HEK293 (cell line): ENCODE measurements at regions not wholly inside any gene's neighbourhood (a gene's known extent, or its start where the extent isn't known, plus 50 kb on each side); places are given as distances from the start of the nearest gene placed in this dataset.

Experiments
- CTCF ChIA-PET: fragments of 350-600 bp; formaldehyde crosslinking; extraction: SDS; loops from one replicate; lab custom pipeline; 2021; ENCODE audit warnings: antibody characterized with exemption; lab: Yijun Ruan, JAX
- POLR2A ChIA-PET: fragments of 300-600 bp; formaldehyde crosslinking; extraction: SDS; loops from one replicate; lab custom pipeline; 2020; ENCODE audit warnings: antibody characterized with exemption, inconsistent platforms; lab: Yijun Ruan, JAX
- H3K27ac ChIP-seq: fragments of 200-500 bp; sonication (Bioruptor generic); 2 replicates; pipeline ENCODE4 v1.5.1; 2014; ENCODE audit warnings: low read depth, low read length, control low read depth, inconsistent platforms; ENCODE audit errors: extremely low read depth
- H3K36me3 ChIP-seq, 2 experiments: fragments of 200-500 bp in 1 of 2; sonication (Bioruptor generic) in 1 of 2; 1 replicate in 1 of 2; 2 replicates in 1 of 2; pipeline ENCODE4 v1.5.1; 2014 to 2017; ENCODE audit warnings: inconsistent platforms in 2 of 2, low read length in 2 of 2; ENCODE audit not compliant: control insufficient read depth in 2 of 2, insufficient read depth in 1 of 2
- H3K4me1 ChIP-seq: fragments of 200-500 bp; sonication (Bioruptor generic); 2 replicates; pipeline ENCODE4 v1.5.1; 2014; ENCODE audit warnings: mild to moderate bottlenecking, low read length, inconsistent platforms; ENCODE audit not compliant: control insufficient read depth, insufficient read depth
- H3K4me3 ChIP-seq: 2 replicates; pipeline ENCODE4 v1.5.1; 2011; ENCODE audit warnings: low read depth, mild to moderate bottlenecking, control low read depth, low read length, moderate library complexity
- H3K9me3 ChIP-seq: fragments of 200-500 bp; sonication (Bioruptor generic); 2 replicates; pipeline ENCODE4 v1.5.1; 2014; ENCODE audit warnings: low read depth, low read length, inconsistent platforms; ENCODE audit not compliant: control insufficient read depth, insufficient read depth
- OSR2 ChIP-seq: fragments of 450-650 bp; formaldehyde crosslinking; IDR thresholded peaks from 2 replicates; pipeline ENCODE4 v1.5.1; 2016; ENCODE audit warnings: missing biosample characterization, missing genetic modification characterization
- SP3 ChIP-seq: fragments of 450-650 bp; formaldehyde crosslinking; IDR thresholded peaks from 2 replicates; pipeline ENCODE4 v1.5.1; 2016; ENCODE audit warnings: missing biosample characterization, missing genetic modification characterization
- TSHZ1 ChIP-seq: fragments of 450-650 bp; formaldehyde crosslinking; IDR thresholded peaks from 2 replicates; pipeline ENCODE4 v1.5.1; 2016; ENCODE audit warnings: missing biosample characterization, missing genetic modification characterization, borderline replicate concordance
- ZBTB20 ChIP-seq: fragments of 450-650 bp; formaldehyde crosslinking; IDR thresholded peaks from 2 replicates; pipeline ENCODE4 v1.5.1; 2016; ENCODE audit warnings: missing biosample characterization, missing genetic modification characterization
- ZIC2 ChIP-seq: fragments of 450-650 bp; formaldehyde crosslinking; IDR thresholded peaks from 2 replicates; pipeline ENCODE4 v1.5.1; 2016; ENCODE audit warnings: missing biosample characterization, missing genetic modification characterization
- ZNF16 ChIP-seq: fragments of 450-650 bp; formaldehyde crosslinking; IDR thresholded peaks from 2 replicates; pipeline ENCODE4 v1.5.1; 2016; ENCODE audit warnings: low read depth, missing biosample characterization, missing genetic modification characterization
- ZNF174 ChIP-seq: fragments of 450-650 bp; formaldehyde crosslinking; IDR thresholded peaks from 2 replicates; pipeline ENCODE4 v1.5.0; 2017; ENCODE audit warnings: missing biosample characterization, mild to moderate bottlenecking, missing genetic modification characterization
- ZNF248 ChIP-seq: fragments of 450-650 bp; formaldehyde crosslinking; IDR thresholded peaks from 2 replicates; pipeline ENCODE4 v1.5.1; 2017; ENCODE audit warnings: missing biosample characterization, missing genetic modification characterization
- ZNF473 ChIP-seq: fragments of 450-650 bp; formaldehyde crosslinking; IDR thresholded peaks from 2 replicates; pipeline ENCODE4 v1.5.1; 2017; ENCODE audit warnings: missing biosample characterization, missing genetic modification characterization
- ZNF626 ChIP-seq: fragments of 450-650 bp; sonication (Bioruptor Pico); formaldehyde crosslinking; IDR thresholded peaks from 2 replicates; pipeline ENCODE4 v1.5.1; 2018; ENCODE audit warnings: missing biosample characterization, missing genetic modification characterization, inconsistent platforms
- ZNF747 ChIP-seq: fragments of 450-650 bp; formaldehyde crosslinking; IDR thresholded peaks from 2 replicates; pipeline ENCODE4 v1.5.1; 2016; ENCODE audit warnings: missing biosample characterization, missing genetic modification characterization
- TF ChIP-seq, protein P1 (sequence below): fragments of 450-650 bp; formaldehyde crosslinking; IDR thresholded peaks from 2 replicates; pipeline ENCODE4 v1.5.1; 2016; ENCODE audit warnings: missing biosample characterization, missing genetic modification characterization

- POLR2A ChIA-PET: no interaction called here
- peaks cover 6% of the 10 kb centered on the region for H3K4me1 ChIP-seq
- H3K9me3 ChIP-seq: no peaks in the 10 kb centered on the region
- no peak overlapping the region for H3K27ac ChIP-seq
- no peaks in the 10 kb centered on the region for H3K36me3 ChIP-seq
- CTCF ChIA-PET: no interaction called here
- H3K4me3 ChIP-seq: no peak overlapping the region
- no peak for TF ChIP-seq TSHZ1 (tag by site-specific recombination)
- TF ChIP-seq ZNF747 (tag by site-specific recombination): no peak
- no peak for TF ChIP-seq ZNF473 (tag by site-specific recombination)
- TF ChIP-seq SP3 (tag by site-specific recombination): no peak
These were observed 86.5 kb upstream of the NEURL1B start for GRCh38 chr5:172554562-172554961.

- peak; percentile 68 for TF ChIP-seq OSR2 (tag by site-specific recombination)
- no peak for TF ChIP-seq ZNF248
- no peak for TF ChIP-seq ZNF174 (tag by site-specific recombination)
- TF ChIP-seq, all 188 proteins: peak for 1
- peaks cover 6% of the 10 kb centered on the region for H3K4me1 ChIP-seq
- no peaks in the 10 kb centered on the region for H3K9me3 ChIP-seq
- ChIA-PET POLR2A (no interaction called here), CTCF (no interaction called here)
- H3K27ac ChIP-seq: no peak overlapping the region
- no peaks in the 10 kb centered on the region for H3K36me3 ChIP-seq
- no peak overlapping the region for H3K4me3 ChIP-seq
These were observed 87.2 kb upstream of the NEURL1B start for GRCh38 chr5:172553903-172554302.

GRCh38 chr5:172553167-172553566 lies 87.9 kb upstream of the NEURL1B start:
- no peaks in the 10 kb centered on the region for H3K9me3 ChIP-seq
- no peak overlapping the region for H3K27ac ChIP-seq
- no peaks in the 10 kb centered on the region for H3K4me1 ChIP-seq
- ChIA-PET POLR2A (no interaction called here), CTCF (no interaction called here)
- H3K4me3 ChIP-seq: no peak overlapping the region
- no peak for TF ChIP-seq ZNF626
- TF ChIP-seq ZNF16 (tag by site-specific recombination): peak; percentile 80
- TF ChIP-seq ZBTB20 (tag by site-specific recombination): no peak
- TF ChIP-seq, all 188 proteins: peak for 1
- H3K36me3 ChIP-seq: no peaks in the 10 kb centered on the region

GRCh38 chr5:172550996-172551395 lies 90.1 kb upstream of the NEURL1B start:
- Histone ChIP-seq H3K9me3 (no peaks in the 10 kb centered on the region), H3K4me1 (no peaks in the 10 kb centered on the region), H3K4me3 (no peak overlapping the region)
- POLR2A ChIA-PET: no interaction called here
- TF ChIP-seq ZIC2 (tag by site-specific recombination): peak; percentile 51
- TF ChIP-seq, protein P1, sequence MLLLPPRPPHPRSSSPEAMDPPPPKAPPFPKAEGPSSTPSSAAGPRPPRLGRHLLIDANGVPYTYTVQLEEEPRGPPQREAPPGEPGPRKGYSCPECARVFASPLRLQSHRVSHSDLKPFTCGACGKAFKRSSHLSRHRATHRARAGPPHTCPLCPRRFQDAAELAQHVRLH (tag by site-specific recombination): no peak
- TF ChIP-seq, all 188 proteins: peak for 1
- CTCF ChIA-PET: interaction anchor here (1.7 kb wide), 1 partner anchor 21 kb away, joined by 5 read pairs; no protein-coding TSS in a partner anchor
- Histone ChIP-seq H3K27ac (no peak overlapping the region), H3K36me3 (no peaks in the 10 kb centered on the region)
